ENCODE measurements at regions not wholly inside any gene's neighbourhood (a gene's known extent, or its start where the extent isn't known, plus 50 kb on each side); places are given as distances from the start of the nearest gene placed in this dataset.

GRCh38 chr7:136656516-136656915, 211.9 kb upstream of the CHRM2 start:
- TF ChIP-seq CTCF (conservative IDR thresholded peaks at IDR 0.05) (no peak), ZFX (IDR thresholded peaks at IDR 0.05) (no peak)

All from C4-2B (cell line).